Neural progenitor cell (in vitro differentiated cells): ENCODE measurements at regions not wholly inside any gene's neighbourhood (a gene's known extent, or its start where the extent isn't known, plus 50 kb on each side); places are given as distances from the start of the nearest gene placed in this dataset.

Experiments used
- DNase-seq: peaks from one replicate; pipeline ENCODE4 v3.0.0-alpha.2; 2016; ENCODE audit warnings: low spot score
- H2AFZ ChIP-seq: fragments of 200-600 bp; sonication (generic); replicated peaks from 2 replicates; pipeline ENCODE4 v1.6.1; 2016; ENCODE audit warnings: antibody characterized with exemption
- H3F3A ChIP-seq: fragments of 200-600 bp; sonication (generic); 2 replicates; pipeline ENCODE4 v1.6.1; 2016; ENCODE audit warnings: antibody characterized with exemption, low read depth
- H3K27ac ChIP-seq: fragments of 200-600 bp; sonication (generic); 2 replicates; pipeline ENCODE4 v1.5.1; 2016; ENCODE audit warnings: mild to moderate bottlenecking
- H3K27me3 ChIP-seq: fragments of 200-600 bp; sonication (generic); 2 replicates; pipeline ENCODE4 v1.6.1; 2016; ENCODE audit warnings: mild to moderate bottlenecking, moderate library complexity
- H3K36me3 ChIP-seq: fragments of 200-600 bp; sonication (generic); 2 replicates; pipeline ENCODE4 v1.5.1; 2016
- H3K4me1 ChIP-seq: fragments of 200-600 bp; sonication (generic); 2 replicates; pipeline ENCODE4 v1.6.1; 2016; ENCODE audit warnings: mixed run types
- H3K4me2 ChIP-seq: fragments of 200-600 bp; sonication (generic); 2 replicates; pipeline ENCODE4 v1.6.1; 2016
- H3K4me3 ChIP-seq: fragments of 200-600 bp; sonication (generic); 2 replicates; pipeline ENCODE4 v1.5.1; 2016
- H3K79me2 ChIP-seq: fragments of 200-600 bp; sonication (generic); 2 replicates; pipeline ENCODE4 v1.6.1; 2016; ENCODE audit warnings: low read depth
- H3K9ac ChIP-seq: fragments of 200-600 bp; sonication (generic); 2 replicates; pipeline ENCODE4 v1.6.1; 2016
- H3K9me3 ChIP-seq: fragments of 200-600 bp; sonication (generic); 2 replicates; pipeline ENCODE4 v1.5.1; 2016; ENCODE audit warnings: low read depth
- H4K20me1 ChIP-seq: fragments of 200-600 bp; sonication (generic); 2 replicates; pipeline ENCODE4 v1.6.1; 2016; ENCODE audit warnings: low read depth
- H3K27ac Mint-ChIP-seq: 3 replicates; pipeline ENCODE4 v1.8.0; 2021; ENCODE audit warnings: mixed read lengths
- H3K27me3 Mint-ChIP-seq: 2 replicates; pipeline ENCODE4 v1.8.0; 2022; ENCODE audit warnings: low read depth, mild to moderate bottlenecking, inconsistent platforms, moderate library complexity, mixed read lengths; ENCODE audit not compliant: insufficient read depth
- H3K36me3 Mint-ChIP-seq: 3 replicates; pipeline ENCODE4 v1.8.0; 2021; ENCODE audit warnings: mixed read lengths
- H3K4me1 Mint-ChIP-seq: 3 replicates; pipeline ENCODE4 v1.8.0; 2021; ENCODE audit warnings: mixed read lengths
- H3K4me3 Mint-ChIP-seq: 3 replicates; pipeline ENCODE4 v1.8.0; 2021; ENCODE audit warnings: mild to moderate bottlenecking, moderate library complexity, mixed read lengths
- H3K9me3 Mint-ChIP-seq: 3 replicates; pipeline ENCODE4 v1.8.0; 2020; ENCODE audit warnings: mixed read lengths
- CTCF ChIP-seq: fragments of 200-600 bp; sonication (generic); IDR thresholded peaks from 2 replicates; pipeline ENCODE4 v1.5.1; 2017; ENCODE audit warnings: antibody characterized with exemption, mild to moderate bottlenecking
- EZH2 ChIP-seq: fragments of 200-600 bp; sonication (generic); IDR thresholded peaks from 2 replicates; pipeline ENCODE4 v1.6.1; 2017; ENCODE audit warnings: antibody characterized with exemption, mild to moderate bottlenecking, moderate library complexity
- EZH2phosphoT487 ChIP-seq: fragments of 200-600 bp; sonication (generic); IDR thresholded peaks from 2 replicates; pipeline ENCODE4 v1.6.1; 2017; ENCODE audit warnings: antibody characterized with exemption

DNA sequence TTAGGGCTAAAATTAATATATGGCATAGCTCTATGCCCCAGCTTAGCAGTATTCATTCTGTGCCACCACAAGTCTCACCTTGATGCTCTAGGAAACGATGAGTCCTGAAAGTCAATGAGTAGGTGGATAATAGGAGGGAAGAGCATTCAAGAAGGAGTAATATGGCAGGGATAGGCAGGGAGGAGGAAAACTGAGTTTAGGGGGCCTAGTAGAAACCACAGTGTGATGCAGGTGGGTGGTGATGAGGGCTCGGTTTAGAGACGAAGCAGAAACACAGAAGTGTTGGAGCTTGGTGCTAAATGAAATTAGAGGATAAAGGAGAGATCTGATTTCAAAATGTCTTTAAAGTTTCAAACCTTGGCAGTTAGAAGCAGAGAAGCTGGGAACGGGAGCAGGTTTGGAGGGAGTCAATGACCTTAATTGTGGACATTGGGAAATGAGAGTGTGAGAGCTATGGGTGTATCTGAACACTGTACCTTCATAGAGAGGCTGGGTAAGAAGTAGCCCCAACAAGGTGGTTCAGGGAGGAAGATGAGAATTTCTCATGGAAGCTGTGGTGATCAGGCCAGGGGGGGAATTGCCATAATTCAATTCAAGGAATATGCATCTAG, 144.7 kb upstream of the CPSF6 start:
- no peak overlapping the region for H3K27ac ChIP-seq
- peaks cover 2% of the 10 kb centered on the region for H3K27me3 Mint-ChIP-seq
- no peak for DNase-seq
- H3K4me1 ChIP-seq, result peaks cover 54% of the 10 kb centered on the region
- no peak for TF ChIP-seq EZH2phosphoT487
- TF ChIP-seq EZH2, result no peak
- no peak for TF ChIP-seq CTCF
- no peak overlapping the region for H2AFZ ChIP-seq
- H3K27ac Mint-ChIP-seq, result no peak overlapping the region
- H3K9me3 Mint-ChIP-seq, result no peaks in the 10 kb centered on the region
- no peaks in the 10 kb centered on the region for H4K20me1 ChIP-seq
- H3K4me3 ChIP-seq, result no peak overlapping the region
- H3K4me3 Mint-ChIP-seq, result no peak overlapping the region
- no peaks in the 10 kb centered on the region for H3K9me3 ChIP-seq
- H3K79me2 ChIP-seq, result no peaks in the 10 kb centered on the region
- H3K4me1 Mint-ChIP-seq, result peaks cover 25% of the 10 kb centered on the region
- peaks cover 39% of the 10 kb centered on the region for H3F3A ChIP-seq
- no peaks in the 10 kb centered on the region for H3K36me3 ChIP-seq
- no peak overlapping the region for H3K9ac ChIP-seq
- no peaks in the 10 kb centered on the region for H3K27me3 ChIP-seq
- H3K36me3 Mint-ChIP-seq, result no peaks in the 10 kb centered on the region
- no peak overlapping the region for H3K4me2 ChIP-seq

DNA sequence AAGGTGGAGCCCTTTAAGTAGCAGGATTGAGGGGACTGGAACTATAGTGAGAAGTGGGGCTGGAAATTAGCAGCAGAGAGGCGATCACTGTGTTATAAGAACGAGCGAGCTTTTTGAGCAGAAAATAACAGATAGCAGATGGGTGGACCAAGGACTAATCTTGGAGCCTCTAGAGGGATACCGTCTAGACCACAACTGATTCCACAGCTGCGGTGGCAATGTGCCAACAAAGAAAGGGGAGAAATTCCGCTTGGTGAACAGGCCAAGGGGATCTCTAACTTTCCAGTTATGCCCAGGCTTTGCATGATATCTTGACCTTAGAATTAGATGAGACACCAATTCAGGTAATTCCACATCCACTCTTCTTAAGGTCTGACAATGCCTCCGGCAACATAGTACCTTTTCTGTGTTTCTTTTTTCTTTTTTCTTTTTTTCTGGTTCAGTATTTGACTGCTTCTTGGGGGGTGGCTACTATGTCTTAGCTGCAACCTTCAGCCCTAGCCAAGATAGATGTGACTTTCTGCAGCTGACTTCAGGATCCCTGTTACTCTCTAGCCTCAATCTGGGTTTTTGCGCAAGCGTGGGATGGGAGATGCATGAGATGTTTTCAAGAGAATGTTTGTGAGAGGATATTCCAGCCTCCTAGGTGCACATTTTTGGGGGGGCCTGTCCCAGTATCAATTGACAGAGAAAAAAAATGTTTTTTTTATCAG, 143.4 kb upstream of the CPSF6 start:
- DNase-seq, result no peak
- H3K27me3 ChIP-seq, result no peaks in the 10 kb centered on the region
- no peak overlapping the region for H3K4me3 ChIP-seq
- H3K36me3 ChIP-seq, result no peaks in the 10 kb centered on the region
- H3K4me2 ChIP-seq, result no peak overlapping the region
- no peak overlapping the region for H3K27ac Mint-ChIP-seq
- H3K4me1 Mint-ChIP-seq, result peaks cover 20% of the 10 kb centered on the region
- H4K20me1 ChIP-seq, result no peaks in the 10 kb centered on the region
- H3F3A ChIP-seq, result peaks cover 35% of the 10 kb centered on the region
- no peak overlapping the region for H3K4me3 Mint-ChIP-seq
- no peaks in the 10 kb centered on the region for H3K79me2 ChIP-seq
- H3K36me3 Mint-ChIP-seq, result no peaks in the 10 kb centered on the region
- H3K9me3 Mint-ChIP-seq, result no peaks in the 10 kb centered on the region
- H3K9ac ChIP-seq, result no peak overlapping the region
- H2AFZ ChIP-seq, result no peak overlapping the region
- H3K4me1 ChIP-seq, result peaks cover 47% of the 10 kb centered on the region
- TF ChIP-seq EZH2phosphoT487 (no peak), EZH2 (no peak), CTCF (no peak)
- H3K27ac ChIP-seq, result no peak overlapping the region
- H3K27me3 Mint-ChIP-seq, result peaks cover 2% of the 10 kb centered on the region
- H3K9me3 ChIP-seq, result no peaks in the 10 kb centered on the region

DNA sequence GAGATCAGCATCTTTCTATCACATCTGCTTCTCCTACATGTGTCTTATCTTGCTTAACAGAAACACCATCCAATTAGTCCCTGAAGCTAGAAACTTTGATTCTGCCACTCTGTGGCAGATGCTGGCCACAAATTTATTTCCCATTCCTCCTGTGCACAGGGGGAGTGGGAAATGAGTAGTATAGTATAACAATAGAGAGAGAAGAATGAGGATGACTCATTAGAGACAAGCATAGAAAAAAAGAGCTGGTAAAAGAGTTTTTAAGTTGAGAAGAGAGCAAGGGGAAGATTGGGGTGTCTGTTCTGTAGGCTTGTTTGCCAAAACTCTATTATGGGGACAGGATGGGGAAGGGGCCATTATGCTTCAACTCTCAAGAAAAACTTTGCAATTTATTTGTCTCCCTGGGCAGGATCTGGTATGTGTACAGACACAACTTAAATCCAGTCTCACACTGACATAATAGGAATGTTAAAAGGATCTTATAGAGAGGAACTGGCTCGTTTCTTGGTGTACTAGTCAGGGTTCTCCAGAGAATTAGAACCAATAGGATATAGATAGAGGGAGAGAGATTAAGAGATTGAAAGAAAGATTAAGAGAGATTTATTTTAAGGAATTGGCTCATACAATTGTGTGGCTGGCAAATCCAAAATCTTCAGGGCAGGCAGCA, 142.6 kb upstream of the CPSF6 start:
- Mint-ChIP-seq H3K27me3 (peaks cover 2% of the 10 kb centered on the region), H3K36me3 (no peaks in the 10 kb centered on the region), H3K4me1 (peaks cover 12% of the 10 kb centered on the region), H3K27ac (no peak overlapping the region), H3K9me3 (no peaks in the 10 kb centered on the region), H3K4me3 (no peak overlapping the region)
- no peaks in the 10 kb centered on the region for H3K9me3 ChIP-seq
- H3F3A ChIP-seq, result peaks cover 26% of the 10 kb centered on the region
- TF ChIP-seq EZH2phosphoT487, result no peak
- no peak for TF ChIP-seq CTCF
- TF ChIP-seq EZH2, result no peak
- no peak overlapping the region for H3K4me3 ChIP-seq
- no peak for DNase-seq
- H2AFZ ChIP-seq, result no peak overlapping the region
- H3K27me3 ChIP-seq, result no peaks in the 10 kb centered on the region
- peak overlapping the region; percentile 55 for H3K27ac ChIP-seq
- peaks cover 38% of the 10 kb centered on the region for H3K4me1 ChIP-seq
- no peak overlapping the region for H3K9ac ChIP-seq
- H3K4me2 ChIP-seq, result peak overlapping the region; percentile 27
- no peaks in the 10 kb centered on the region for H3K36me3 ChIP-seq
- H3K79me2 ChIP-seq, result no peaks in the 10 kb centered on the region
- H4K20me1 ChIP-seq, result no peaks in the 10 kb centered on the region
